HCT116 (cell line): ENCODE measurements at regions not wholly inside any gene's neighbourhood (a gene's known extent, or its start where the extent isn't known, plus 50 kb on each side); places are given as distances from the start of the nearest gene placed in this dataset.

Experiments
- CTCF ChIP-seq, 3 experiments: fragments of 200-600 bp in 1 of 3; sonication (generic) in 1 of 3; IDR thresholded peaks in 2 of 3; conservative IDR thresholded peaks in 1 of 3; 2 replicates each; pipeline ENCODE4 v1.5.1; 2012 to 2017; ENCODE audit warnings: low read depth in 2 of 3, low read length in 2 of 3, antibody characterized with exemption in 1 of 3, borderline replicate concordance in 1 of 3, control low read depth in 1 of 3, mild to moderate bottlenecking in 1 of 3, mixed read lengths in 1 of 3, mixed run types in 1 of 3, moderate library complexity in 1 of 3; ENCODE audit not compliant: insufficient read depth in 1 of 3
- POLR2AphosphoS5 ChIP-seq: IDR thresholded peaks from 2 replicates; pipeline ENCODE4 v1.6.1; 2011; ENCODE audit warnings: mild to moderate bottlenecking, low read depth, low read length, moderate library complexity
- REST ChIP-seq: IDR thresholded peaks from 2 replicates; pipeline ENCODE4 v1.6.1; 2012; ENCODE audit warnings: low read depth

- TF ChIP-seq CTCF (IDR thresholded peaks at IDR 0.05 in 2 of 3, conservative IDR thresholded peaks at IDR 0.05 in 1 of 3; ENCODE audit: borderline replicate concordance in 1 of 3, insufficient read depth in 1 of 3, low read depth in 2 of 3, low read length in 2 of 3) (no peak), POLR2AphosphoS5 (no peak), REST (no peak)
Measured at GRCh38 chr5:90224342-90224741, 185.2 kb downstream of the CETN3 start.
